HCT116 (cell line): ENCODE measurements at regions not wholly inside any gene's neighbourhood (a gene's known extent, or its start where the extent isn't known, plus 50 kb on each side); places are given as distances from the start of the nearest gene placed in this dataset.

ENCODE experiments used
- ATAC-seq: fragments of 200-7000 bp; cut with Tn5 transposase; 2 replicates; pipeline ENCODE4 v1.9.1; 2020; ENCODE audit warnings: mild to moderate bottlenecking, moderate library complexity
- BruUV-seq: library from RNA; stranded (reverse); fragments of 400-500 nt; replicated peaks from 2 replicates; lab custom pipeline; 2021; lab: Mats Ljungman, UMichigan
- CTCF ChIA-PET: fragments of 300-600 bp; sonication (Branson Sonifier 250); formaldehyde crosslinking; loops from one replicate; lab custom pipeline; 2021; ENCODE audit warnings: antibody characterized with exemption; lab: Charles Lee
- POLR2A ChIA-PET: fragments of 300-600, 350-600 bp; sonication (Branson Sonifier 250); formaldehyde crosslinking; loops from one replicate; lab custom pipeline; 2021; ENCODE audit warnings: antibody characterized with exemption; lab: Charles Lee
- RAD21 ChIA-PET, 2 experiments: fragments of 300-600 bp; sonication (Branson Sonifier 250); formaldehyde crosslinking; loops; one replicate each; lab custom pipeline; 2023; ENCODE audit warnings: low total read pairs in 2 of 2; ENCODE audit not compliant: uncharacterized antibody in 2 of 2, unreplicated experiment in 2 of 2, low non-redundant PET in 1 of 2; lab: Charles Lee
- DNase-seq: peaks from one replicate; pipeline ENCODE4 v3.0.0-alpha.2; 2010; ENCODE audit warnings: low read depth, low spot score
- H2AFZ ChIP-seq: fragments of 200-600 bp; shearing (Covaris generic), sonication (generic); 2 replicates; pipeline ENCODE4 v1.6.1; 2017; ENCODE audit warnings: low read depth, mixed run types, mixed read lengths, antibody characterized with exemption, low read length; ENCODE audit not compliant: poor library complexity, severe bottlenecking
- H3K27ac ChIP-seq: 2 replicates; pipeline ENCODE4 v1.5.1; 2012; ENCODE audit warnings: low read depth, low read length
- H3K27me3 ChIP-seq: fragments of 200-600 bp; sonication (generic); 2 replicates; pipeline ENCODE4 v1.6.1; 2016; ENCODE audit warnings: mixed run types, low read length, mixed read lengths; ENCODE audit not compliant: insufficient read depth
- H3K36me3 ChIP-seq, 2 experiments: fragments of 200-500 bp in 1 of 2; fragments of 200-600 bp in 1 of 2; sonication (Bioruptor generic) in 1 of 2; sonication (generic) in 1 of 2; 2 replicates each; pipeline versions ENCODE4 v1.5.1 to v1.6.1; 2014 to 2016; ENCODE audit warnings: low read length in 2 of 2, inconsistent platforms in 1 of 2, mixed read lengths in 1 of 2, mixed run types in 1 of 2; ENCODE audit not compliant: insufficient read depth in 2 of 2, control insufficient read depth in 1 of 2
- H3K4me1 ChIP-seq, 2 experiments: fragments of 200-600 bp in 1 of 2; sonication (generic) in 1 of 2; 2 replicates each; pipeline versions ENCODE4 v1.5.1 to v1.6.1; 2012 to 2017; ENCODE audit warnings: low read length in 2 of 2, inconsistent platforms in 1 of 2, mild to moderate bottlenecking in 1 of 2, mixed read lengths in 1 of 2, mixed run types in 1 of 2, moderate library complexity in 1 of 2; ENCODE audit not compliant: insufficient read depth in 2 of 2, control insufficient read depth in 1 of 2
- H3K4me2 ChIP-seq: fragments of 200-600 bp; sonication (generic); 2 replicates; pipeline ENCODE4 v1.6.1; 2017; ENCODE audit warnings: mixed run types, low read length, mixed read lengths
- H3K4me3 ChIP-seq, 2 experiments: fragments of 200-600 bp in 1 of 2; sonication (generic) in 1 of 2; replicated peaks in 1 of 2; 2 replicates each; pipeline ENCODE4 v1.5.1; 2011 to 2016; ENCODE audit warnings: low read length in 2 of 2, control low read depth in 1 of 2, low read depth in 1 of 2, mild to moderate bottlenecking in 1 of 2, mixed read lengths in 1 of 2, mixed run types in 1 of 2
- H3K79me2 ChIP-seq: fragments of 200-600 bp; sonication (generic); 2 replicates; pipeline ENCODE4 v1.6.1; 2017; ENCODE audit warnings: mild to moderate bottlenecking, mixed run types, low read length, moderate library complexity, mixed read lengths; ENCODE audit not compliant: insufficient read depth
- H3K9ac ChIP-seq: fragments of 200-600 bp; sonication (generic); 2 replicates; pipeline ENCODE4 v1.6.1; 2016; ENCODE audit warnings: low read length, mixed read lengths
- H3K9me2 ChIP-seq: fragments of 200-600 bp; sonication (generic), shearing (Covaris generic); 2 replicates; pipeline ENCODE4 v1.6.1; 2017; ENCODE audit warnings: mixed run types, mild to moderate bottlenecking, moderate library complexity; ENCODE audit not compliant: insufficient read depth
- H3K9me3 ChIP-seq, 2 experiments: fragments of 200-500 bp in 1 of 2; fragments of 200-600 bp in 1 of 2; sonication (Bioruptor generic) in 1 of 2; sonication (generic) in 1 of 2; 2 replicates each; pipeline ENCODE4 v1.6.1; 2014 to 2017; ENCODE audit warnings: low read length in 2 of 2, mixed read lengths in 2 of 2, inconsistent platforms in 1 of 2, low read depth in 1 of 2, mild to moderate bottlenecking in 1 of 2, mixed run types in 1 of 2, moderate library complexity in 1 of 2; ENCODE audit not compliant: control insufficient read depth in 1 of 2, insufficient read depth in 1 of 2
- H4K20me1 ChIP-seq: fragments of 200-600 bp; sonication (generic), shearing (Covaris generic); 2 replicates; pipeline ENCODE4 v1.6.1; 2017; ENCODE audit warnings: mixed run types, mild to moderate bottlenecking, moderate library complexity; ENCODE audit not compliant: insufficient read depth
- EGR1 ChIP-seq: IDR thresholded peaks from 2 replicates; pipeline ENCODE4 v1.6.1; 2012; ENCODE audit warnings: low read depth
- EZH2 ChIP-seq: fragments of 200-600 bp; sonication (generic); IDR thresholded peaks from 2 replicates; pipeline ENCODE4 v1.6.1; 2017; ENCODE audit warnings: antibody characterized with exemption, mixed run types
- JUND ChIP-seq: IDR thresholded peaks from 2 replicates; pipeline ENCODE4 v1.6.1; 2012
- SP1 ChIP-seq: IDR thresholded peaks from 2 replicates; pipeline ENCODE4 v1.6.1; 2012; ENCODE audit warnings: low read depth
- intact Hi-C: fragments of 100-400 bp; cut with micrococcal nuclease; formaldehyde crosslinking; loops from 2 replicates; pipeline ENCODE4 v1.10.0; 2022
- TF ChIP-seq, protein P1 (sequence below): IDR thresholded peaks from 2 replicates; pipeline ENCODE4 v1.6.1; 2012

- no peaks in the 10 kb centered on the region for H4K20me1 ChIP-seq
- no peaks in the 10 kb centered on the region for H3K9me3 ChIP-seq
- TF ChIP-seq EZH2 = no peak
- no peak for TF ChIP-seq EGR1
- TF ChIP-seq, protein P1, sequence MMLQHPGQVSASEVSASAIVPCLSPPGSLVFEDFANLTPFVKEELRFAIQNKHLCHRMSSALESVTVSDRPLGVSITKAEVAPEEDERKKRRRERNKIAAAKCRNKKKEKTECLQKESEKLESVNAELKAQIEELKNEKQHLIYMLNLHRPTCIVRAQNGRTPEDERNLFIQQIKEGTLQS = no peak
- TF ChIP-seq SP1 = no peak
- no TSS peak for BruUV-seq
- H3K27ac ChIP-seq = no peak overlapping the region
- no peak overlapping the region for H3K4me3 ChIP-seq
- ChIA-PET RAD21 (no interaction called here), CTCF (no interaction called here), POLR2A (no interaction called here)
- no peaks in the 10 kb centered on the region for H3K36me3 ChIP-seq
- H3K9me2 ChIP-seq = no peaks in the 10 kb centered on the region
- intact Hi-C loops = no loop called here
- no peak for ATAC-seq
- H3K27me3 ChIP-seq = no peaks in the 10 kb centered on the region
- no peaks in the 10 kb centered on the region for H3K79me2 ChIP-seq
- no peak overlapping the region for H3K4me2 ChIP-seq
- no peak overlapping the region for H3K9ac ChIP-seq
- no peak overlapping the region for H2AFZ ChIP-seq
- DNase-seq = no peak
- 0 out of 4 replicates have a peak, but pooled peaks cover 0 to 4% of the 10 kb centered on the region in 2 experiments for H3K4me1 ChIP-seq
These were observed 60.5 kb downstream of the NR2F2 start for GRCh38 chr15:96390986-96391385.

DNA sequence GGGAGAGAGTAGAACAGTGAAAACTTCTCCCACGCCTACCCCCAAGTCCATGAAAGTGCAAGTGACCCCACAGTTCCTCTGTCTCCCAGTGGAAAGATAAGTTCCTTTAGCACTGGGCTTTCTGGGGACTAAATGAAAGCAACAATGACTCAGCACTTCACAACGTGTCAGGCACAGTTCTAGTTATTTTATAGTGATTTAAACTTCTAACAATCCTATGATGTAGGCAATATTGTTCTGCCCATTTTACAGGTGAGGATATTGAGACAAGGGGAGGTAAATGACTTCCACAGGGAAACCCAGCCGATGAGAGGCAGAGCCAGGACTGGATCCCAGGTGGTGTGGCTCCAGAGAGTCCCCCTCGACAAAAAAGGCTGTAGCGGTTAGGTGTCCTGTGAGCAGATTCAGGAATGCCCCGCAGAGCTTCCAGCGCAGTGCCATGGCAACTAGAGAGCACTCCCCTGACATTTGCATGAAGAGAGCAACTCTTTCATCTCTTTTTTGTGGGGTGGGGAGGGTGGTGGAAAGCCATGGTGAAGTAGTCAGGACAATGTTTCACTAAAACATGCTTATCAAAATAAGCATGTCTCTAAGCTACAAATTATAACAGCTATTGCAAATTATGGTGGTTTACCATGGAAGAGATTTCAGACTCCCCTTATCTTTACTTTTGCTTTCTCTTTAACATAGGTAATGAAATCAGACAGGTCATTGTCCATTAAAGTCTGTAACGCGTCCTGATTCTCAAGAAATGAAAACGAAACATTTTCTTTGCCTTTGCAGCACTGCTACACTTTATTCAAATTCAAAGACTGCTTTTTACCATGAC is 62.1 kb downstream of the NR2F2 start:
- TF ChIP-seq JUND = no peak
- TF ChIP-seq EZH2 = no peak
- no peak for TF ChIP-seq SP1
- DNase-seq (no peak), ATAC-seq (no peak)
- no peak overlapping the region for H3K9ac ChIP-seq
- no peaks in the 10 kb centered on the region for H4K20me1 ChIP-seq
- no peak overlapping the region for H3K27ac ChIP-seq
- no peak overlapping the region for H3K4me3 ChIP-seq
- no TSS peak for BruUV-seq
- 0 out of 4 replicates have a peak, but pooled peaks cover 0 to 4% of the 10 kb centered on the region in 2 experiments for H3K4me1 ChIP-seq
- no peak overlapping the region for H2AFZ ChIP-seq
- no peaks in the 10 kb centered on the region for H3K79me2 ChIP-seq
- CTCF ChIA-PET = no interaction called here
- H3K27me3 ChIP-seq = no peaks in the 10 kb centered on the region
- no peaks in the 10 kb centered on the region for H3K36me3 ChIP-seq
- no peaks in the 10 kb centered on the region for H3K9me3 ChIP-seq
- intact Hi-C loops = no loop called here
- POLR2A ChIA-PET = no interaction called here
- RAD21 ChIA-PET = no interaction called here
- no peak overlapping the region for H3K4me2 ChIP-seq
- no peaks in the 10 kb centered on the region for H3K9me2 ChIP-seq
